Fibroblast of skin of back (primary cell): ENCODE measurements at regions not wholly inside any gene's neighbourhood (a gene's known extent, or its start where the extent isn't known, plus 50 kb on each side); places are given as distances from the start of the nearest gene placed in this dataset.

Source experiments
- DNase-seq: peaks from one replicate; pipeline ENCODE4 v3.0.0-alpha.2; 2013

GRCh38 chr2:18824325-18824790 is 235.0 kb upstream of the NT5C1B start:
- DNase-seq = no peak

GRCh38 chr2:18821431-18821830 is 232.1 kb upstream of the NT5C1B start:
- DNase-seq = peak; percentile 34

- DNase-seq = peak; percentile 60
These were observed 231.6 kb upstream of the NT5C1B start for GRCh38 chr2:18820966-18821365.

DNA sequence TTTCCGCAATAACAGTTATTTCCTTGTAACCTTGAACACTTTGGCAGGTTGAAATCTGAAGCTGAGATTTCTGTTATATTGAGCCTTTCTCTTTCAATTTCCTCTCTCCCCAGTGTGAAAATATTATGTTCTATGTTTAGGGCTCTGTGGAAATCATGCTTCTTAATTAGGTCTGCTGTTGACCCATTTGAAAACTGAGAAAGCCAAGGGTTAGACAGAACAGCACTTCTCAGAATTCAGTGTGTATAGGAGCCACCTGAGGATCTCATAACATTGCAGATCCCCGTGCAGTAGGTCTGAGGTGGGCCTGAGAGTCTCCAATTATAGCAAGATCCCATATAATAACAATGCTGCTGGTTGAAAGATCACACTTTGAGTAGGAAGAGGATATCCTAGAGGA is 230.2 kb upstream of the NT5C1B start:
- no peak for DNase-seq

DNA sequence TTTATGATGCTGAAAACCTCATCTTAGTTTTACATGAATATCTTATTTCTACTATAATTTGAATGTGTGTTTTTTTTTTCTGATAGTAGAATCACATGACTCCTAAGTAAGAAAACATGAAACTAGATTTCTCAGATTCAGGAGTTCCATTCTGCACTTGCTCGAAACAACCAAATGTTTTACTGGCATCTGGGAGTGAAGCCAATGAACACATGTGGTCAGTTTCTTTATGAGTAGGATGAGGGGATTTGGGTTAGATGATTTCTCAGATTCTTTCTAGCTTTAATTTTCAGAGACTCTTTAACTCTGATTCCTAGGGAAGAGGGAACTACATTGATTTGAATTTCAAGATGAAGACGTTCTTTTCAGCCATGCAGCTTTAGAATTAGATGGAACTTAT is 225.0 kb upstream of the NT5C1B start:
- DNase-seq = peak; percentile 89

GRCh38 chr2:18804536-18804935 is 215.2 kb upstream of the NT5C1B start:
- no peak for DNase-seq

- no peak for DNase-seq
These were observed 214.0 kb upstream of the NT5C1B start for GRCh38 chr2:18803141-18803939.

DNA sequence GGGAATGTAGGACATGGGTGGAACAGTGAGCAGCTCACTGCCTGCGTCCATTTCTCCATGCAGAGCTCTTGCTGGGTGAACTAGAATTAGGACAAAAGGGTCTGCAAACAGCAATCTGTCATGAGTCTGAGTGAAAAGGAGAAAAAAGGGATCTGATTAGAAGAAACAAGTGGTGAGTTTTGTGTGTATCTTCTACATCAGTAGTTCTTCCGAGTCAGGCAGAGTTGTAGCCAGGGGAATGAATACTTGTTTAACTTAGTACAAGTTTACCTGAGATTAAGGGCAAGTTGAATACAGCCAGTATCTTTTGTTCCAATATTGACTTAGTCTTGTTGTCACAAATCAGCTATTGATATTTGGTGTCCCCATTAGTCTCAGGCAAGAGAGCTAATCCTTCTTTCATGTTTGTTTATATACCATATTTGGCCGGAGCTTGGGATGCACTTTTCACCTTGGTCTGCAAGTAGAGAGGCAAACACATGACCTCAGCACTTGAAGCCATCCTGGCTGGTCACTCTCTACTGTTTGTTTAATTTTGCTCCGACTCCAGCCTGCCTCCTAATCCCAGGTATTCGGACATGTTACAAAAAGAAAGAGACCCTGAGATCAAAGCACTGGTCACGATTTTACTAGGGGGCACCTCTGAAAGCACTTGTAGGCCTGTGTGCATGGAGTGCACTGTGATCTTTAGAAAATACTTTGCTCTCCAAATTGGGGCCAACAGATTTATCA is 211.0 kb upstream of the NT5C1B start:
- no peak for DNase-seq

GRCh38 chr2:18799397-18799796 is 210.0 kb upstream of the NT5C1B start:
- DNase-seq = peak; percentile 50

GRCh38 chr2:18797133-18797845 is 207.9 kb upstream of the NT5C1B start:
- DNase-seq = no peak

DNA sequence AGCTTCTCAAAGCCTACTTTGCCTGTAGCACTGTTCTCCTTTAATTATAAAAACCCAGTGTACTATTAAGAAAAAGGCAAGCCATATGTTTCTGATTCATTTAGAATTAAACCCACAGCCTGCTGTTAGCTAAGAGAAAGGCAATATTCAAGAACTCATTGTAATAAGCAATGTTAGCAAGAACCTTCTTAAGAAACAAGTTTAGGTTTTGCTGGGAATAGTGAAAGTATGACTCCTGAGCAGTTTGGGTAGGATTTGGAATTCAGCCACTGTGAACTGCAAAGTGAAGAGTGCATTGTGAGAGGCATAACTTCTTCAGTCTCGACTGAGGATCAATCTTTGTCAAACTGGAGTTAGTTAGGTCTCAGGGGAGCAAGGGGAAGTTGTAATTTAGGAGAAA is 206.5 kb upstream of the NT5C1B start:
- DNase-seq = peak; percentile 13

DNA sequence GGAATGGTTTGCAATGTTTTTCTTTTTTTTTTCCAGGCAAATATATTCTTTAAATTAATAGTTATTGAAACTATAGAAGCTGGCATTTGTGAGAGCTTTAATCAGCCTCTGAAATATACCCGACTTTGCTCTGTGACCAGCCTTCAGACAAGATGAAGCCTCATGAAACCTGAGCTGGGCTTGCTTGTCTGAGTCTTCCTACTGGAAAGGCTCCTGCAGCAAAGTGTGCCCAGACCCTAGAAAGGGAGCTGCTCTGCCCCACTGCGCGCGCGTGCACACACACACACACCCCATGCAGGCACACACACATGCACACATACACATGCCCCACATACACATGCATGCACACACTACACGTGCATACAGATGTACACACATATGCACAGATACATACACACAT is 203.3 kb upstream of the NT5C1B start:
- DNase-seq = no peak

- DNase-seq = peak; percentile 22
These were observed 202.9 kb upstream of the NT5C1B start for GRCh38 chr2:18792226-18792629.

DNA sequence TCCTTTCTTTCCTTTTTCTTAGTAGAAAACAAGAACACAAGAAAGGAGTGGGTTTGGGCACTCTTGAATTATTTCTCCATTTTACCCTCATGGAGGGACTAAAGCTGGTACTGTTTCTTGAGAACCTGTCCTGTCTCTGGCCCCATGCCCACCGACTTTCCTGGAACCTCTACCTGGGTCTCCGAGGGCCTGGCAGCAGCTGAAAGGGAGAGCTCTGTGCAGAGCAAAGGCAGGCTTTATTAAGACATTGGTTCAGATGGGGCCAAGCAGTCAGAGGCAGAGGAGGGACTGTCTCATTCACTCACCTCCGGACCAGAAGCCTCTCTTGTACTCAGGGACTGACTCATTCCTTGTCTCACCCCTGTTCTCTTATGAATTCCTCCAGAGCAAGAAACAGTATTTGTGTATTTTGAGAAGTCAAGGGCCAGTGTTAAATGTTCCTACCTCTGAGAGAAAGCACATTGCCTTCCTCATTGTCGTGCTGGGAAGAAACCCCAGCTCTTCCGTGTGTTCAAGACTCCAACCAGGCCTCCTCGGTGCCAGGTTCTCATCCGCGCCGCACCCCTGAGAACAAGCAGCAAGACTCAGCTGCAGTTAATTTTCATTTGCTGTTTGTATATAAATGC is 201.9 kb upstream of the NT5C1B start:
- peak; percentile 16 for DNase-seq

- DNase-seq = no peak
These were observed 201.3 kb upstream of the NT5C1B start for GRCh38 chr2:18790509-18791171.

DNA sequence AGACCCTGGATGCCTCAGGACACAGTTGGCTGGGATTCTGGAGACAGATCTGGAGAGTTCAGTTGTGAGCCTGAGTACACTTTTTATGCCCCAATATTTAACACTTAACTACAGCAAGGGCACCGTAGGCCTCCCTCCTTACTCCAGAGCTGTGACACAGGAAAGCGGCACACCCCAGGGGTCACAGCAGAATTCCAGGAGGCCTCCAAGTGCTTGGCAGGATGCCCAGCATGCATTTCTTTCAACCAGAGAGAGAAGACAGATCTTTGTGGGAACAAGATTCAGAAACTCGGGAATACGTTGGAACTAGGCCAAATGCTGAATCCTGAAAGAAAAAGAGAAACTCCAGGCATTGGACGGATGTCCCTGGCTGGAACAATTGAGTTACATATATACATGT is 199.2 kb upstream of the NT5C1B start:
- peak; percentile 96 for DNase-seq

GRCh38 chr2:18787726-18788125 is 198.4 kb upstream of the NT5C1B start:
- DNase-seq = peak; percentile 28

- no peak for DNase-seq
These were observed 194.9 kb upstream of the NT5C1B start for GRCh38 chr2:18784245-18784644.

GRCh38 chr2:18781541-18782280 is 192.3 kb upstream of the NT5C1B start:
- DNase-seq = peak; percentile 56

- no peak for DNase-seq
These were observed 188.0 kb upstream of the NT5C1B start for GRCh38 chr2:18777250-18777812.

GRCh38 chr2:18771212-18771611 is 181.8 kb upstream of the NT5C1B start:
- no peak for DNase-seq
